ENCODE measurements at regions not wholly inside any gene's neighbourhood (a gene's known extent, or its start where the extent isn't known, plus 50 kb on each side); places are given as distances from the start of the nearest gene placed in this dataset.

- TF ChIP-seq EZH2 (IDR thresholded peaks at IDR 0.05; ENCODE audit: insufficient read depth, poor library complexity, severe bottlenecking): no peak
- no peak for TF ChIP-seq EZH2phosphoT487 (IDR thresholded peaks at IDR 0.05; ENCODE audit: insufficient read depth, low read depth)
Observed at GRCh38 chr1:55311057-55311641, 96.0 kb upstream of the USP24 start.
